A549 (cell line): ENCODE measurements at regions not wholly inside any gene's neighbourhood (a gene's known extent, or its start where the extent isn't known, plus 50 kb on each side); places are given as distances from the start of the nearest gene placed in this dataset.

ENCODE experiments used
- FOXS1 ChIP-seq: fragments of 250-450 bp; sonication (Bioruptor Pico); IDR thresholded peaks from 2 replicates; pipeline ENCODE4 v1.5.0; 2020; ENCODE audit warnings: mild to moderate bottlenecking, moderate library complexity
- POLR2A ChIP-seq: IDR thresholded peaks from 2 replicates; pipeline ENCODE4 v1.6.1; 2012; ENCODE audit warnings: mild to moderate bottlenecking, low read length
- RNF2 ChIP-seq: fragments of 200-600 bp; sonication (generic); IDR thresholded peaks from 2 replicates; pipeline ENCODE4 v1.6.1; 2016; ENCODE audit warnings: low read depth, mild to moderate bottlenecking, antibody characterized with exemption, moderate library complexity, borderline replicate concordance
- TP53 ChIP-seq: fragments of 250-450 bp; sonication (Bioruptor Pico); IDR thresholded peaks from 2 replicates; pipeline ENCODE4 v1.5.0; 2021; ENCODE audit warnings: mild to moderate bottlenecking, moderate library complexity
- TF ChIP-seq, protein P1 (sequence below): fragments of >200 bp; sonication (Bioruptor Twin); formaldehyde crosslinking; IDR thresholded peaks from 3 replicates; pipeline ENCODE4 v1.5.1; 2016

DNA sequence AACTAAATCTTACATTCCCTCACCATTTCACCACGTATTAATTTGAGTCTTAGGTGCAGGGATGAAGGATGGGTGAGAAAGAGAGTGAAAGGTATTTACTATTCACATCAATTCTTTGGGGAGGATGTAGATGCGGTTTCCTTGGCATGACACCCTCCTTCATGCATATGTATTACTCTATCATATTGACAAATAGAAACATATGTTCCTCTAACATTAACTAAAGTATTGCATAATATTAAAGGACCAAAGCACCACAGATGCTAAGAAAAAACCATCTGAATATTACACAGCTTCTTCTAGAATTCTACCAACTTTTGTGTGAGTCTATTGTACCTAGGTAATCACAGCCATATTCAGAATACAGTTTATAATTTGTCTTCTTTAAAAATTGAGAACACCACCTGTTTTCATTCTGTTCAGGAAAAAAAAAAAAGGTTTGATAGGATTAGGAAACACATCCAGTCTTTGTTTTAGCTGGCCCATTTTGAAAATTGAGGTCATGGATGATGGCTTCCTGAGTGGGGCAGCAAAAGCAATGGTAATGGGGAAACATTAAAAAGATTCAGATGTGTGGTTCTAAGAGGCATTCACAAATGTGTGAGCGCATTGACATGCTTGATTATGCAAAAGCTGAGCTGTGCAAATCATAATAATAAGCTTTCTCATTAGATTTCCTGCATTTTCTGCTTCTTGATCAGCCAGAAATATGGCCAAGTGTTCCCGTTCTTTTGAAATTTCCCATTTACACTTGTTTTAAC lies 1011.5 kb upstream of the NUDT12 start:
- TF ChIP-seq, protein P1, sequence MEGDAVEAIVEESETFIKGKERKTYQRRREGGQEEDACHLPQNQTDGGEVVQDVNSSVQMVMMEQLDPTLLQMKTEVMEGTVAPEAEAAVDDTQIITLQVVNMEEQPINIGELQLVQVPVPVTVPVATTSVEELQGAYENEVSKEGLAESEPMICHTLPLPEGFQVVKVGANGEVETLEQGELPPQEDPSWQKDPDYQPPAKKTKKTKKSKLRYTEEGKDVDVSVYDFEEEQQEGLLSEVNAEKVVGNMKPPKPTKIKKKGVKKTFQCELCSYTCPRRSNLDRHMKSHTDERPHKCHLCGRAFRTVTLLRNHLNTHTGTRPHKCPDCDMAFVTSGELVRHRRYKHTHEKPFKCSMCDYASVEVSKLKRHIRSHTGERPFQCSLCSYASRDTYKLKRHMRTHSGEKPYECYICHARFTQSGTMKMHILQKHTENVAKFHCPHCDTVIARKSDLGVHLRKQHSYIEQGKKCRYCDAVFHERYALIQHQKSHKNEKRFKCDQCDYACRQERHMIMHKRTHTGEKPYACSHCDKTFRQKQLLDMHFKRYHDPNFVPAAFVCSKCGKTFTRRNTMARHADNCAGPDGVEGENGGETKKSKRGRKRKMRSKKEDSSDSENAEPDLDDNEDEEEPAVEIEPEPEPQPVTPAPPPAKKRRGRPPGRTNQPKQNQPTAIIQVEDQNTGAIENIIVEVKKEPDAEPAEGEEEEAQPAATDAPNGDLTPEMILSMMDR, result no peak
- TF ChIP-seq FOXS1 (CRISPR knock-in tag) (no peak), RNF2 (no peak), POLR2A (no peak), TP53 (CRISPR knock-in tag) (no peak)
